ENCODE measurements at regions not wholly inside any gene's neighbourhood (a gene's known extent, or its start where the extent isn't known, plus 50 kb on each side); places are given as distances from the start of the nearest gene placed in this dataset.

GRCh38 chr5:57940236-57940635 lies 457.6 kb upstream of the ACTBL2 start:
- TF ChIP-seq ZFX (IDR thresholded peaks at IDR 0.05; ENCODE audit: borderline replicate concordance) (no peak), CTCF (IDR thresholded peaks at IDR 0.05) (no peak)
- no peak overlapping the region for H3K27ac ChIP-seq

GRCh38 chr5:57939771-57940170 lies 457.2 kb upstream of the ACTBL2 start:
- no peak for TF ChIP-seq ZFX (IDR thresholded peaks at IDR 0.05; ENCODE audit: borderline replicate concordance)
- TF ChIP-seq CTCF (IDR thresholded peaks at IDR 0.05) = no peak
- no peak overlapping the region for H3K27ac ChIP-seq

GRCh38 chr5:57939335-57939734 lies 456.7 kb upstream of the ACTBL2 start:
- no peak for TF ChIP-seq ZFX (IDR thresholded peaks at IDR 0.05; ENCODE audit: borderline replicate concordance)
- TF ChIP-seq CTCF (IDR thresholded peaks at IDR 0.05) = no peak

GRCh38 chr5:57938174-57938557 lies 455.6 kb upstream of the ACTBL2 start:
- TF ChIP-seq ZFX (IDR thresholded peaks at IDR 0.05; ENCODE audit: borderline replicate concordance) = no peak

More at GRCh38 chr5:57939335-57939734, 456.7 kb upstream of the ACTBL2 start:
- H3K27ac ChIP-seq = no peak overlapping the region

GRCh38 chr5:57937501-57938173 lies 455.0 kb upstream of the ACTBL2 start:
- TF ChIP-seq ZFX (IDR thresholded peaks at IDR 0.05; ENCODE audit: borderline replicate concordance) = no peak
- no peak for TF ChIP-seq CTCF (IDR thresholded peaks at IDR 0.05)

More at GRCh38 chr5:57938174-57938557, 455.6 kb upstream of the ACTBL2 start:
- H3K27ac ChIP-seq = no peak overlapping the region

GRCh38 chr5:57937025-57937424 lies 454.4 kb upstream of the ACTBL2 start:
- no peak overlapping the region for H3K27ac ChIP-seq
- no peak for TF ChIP-seq ZFX (IDR thresholded peaks at IDR 0.05; ENCODE audit: borderline replicate concordance)
- no peak for TF ChIP-seq CTCF (IDR thresholded peaks at IDR 0.05)

More at GRCh38 chr5:57937501-57938173, 455.0 kb upstream of the ACTBL2 start:
- H3K27ac ChIP-seq = no peak overlapping the region

- no peak overlapping the region for H3K27ac ChIP-seq
- TF ChIP-seq CTCF (IDR thresholded peaks at IDR 0.05) (no peak), ZFX (IDR thresholded peaks at IDR 0.05; ENCODE audit: borderline replicate concordance) (no peak)
Measured at GRCh38 chr5:57932761-57933160, 450.1 kb upstream of the ACTBL2 start.

GRCh38 chr5:57931807-57932206 lies 449.2 kb upstream of the ACTBL2 start:
- TF ChIP-seq CTCF (IDR thresholded peaks at IDR 0.05) = no peak
- no peak overlapping the region for H3K27ac ChIP-seq

Measured in 22Rv1 (cell line).